Esophagus muscularis mucosa (tissue), 3 donors: ENCODE measurements at regions not wholly inside any gene's neighbourhood (a gene's known extent, or its start where the extent isn't known, plus 50 kb on each side); places are given as distances from the start of the nearest gene placed in this dataset.

Source experiments
- POLR2AphosphoS5 ChIP-seq, 2 donors: sonication (generic); formaldehyde crosslinking; IDR thresholded peaks; one replicate each; pipeline ENCODE4 v1.6.1; 2017; ENCODE audit warnings: antibody characterized with exemption in 2 of 2
- TF ChIP-seq, protein P1 (sequence below), 3 experiments: fragments of 200-600 bp in 2 of 3; fragments of 450-650 bp in 1 of 3; sonication (generic) in 2 of 3; IDR thresholded peaks; one replicate each; pipeline ENCODE4 v1.5.1; 2017 to 2019; ENCODE audit warnings: antibody characterized with exemption in 3 of 3, mild to moderate bottlenecking in 2 of 3, moderate library complexity in 1 of 3

DNA sequence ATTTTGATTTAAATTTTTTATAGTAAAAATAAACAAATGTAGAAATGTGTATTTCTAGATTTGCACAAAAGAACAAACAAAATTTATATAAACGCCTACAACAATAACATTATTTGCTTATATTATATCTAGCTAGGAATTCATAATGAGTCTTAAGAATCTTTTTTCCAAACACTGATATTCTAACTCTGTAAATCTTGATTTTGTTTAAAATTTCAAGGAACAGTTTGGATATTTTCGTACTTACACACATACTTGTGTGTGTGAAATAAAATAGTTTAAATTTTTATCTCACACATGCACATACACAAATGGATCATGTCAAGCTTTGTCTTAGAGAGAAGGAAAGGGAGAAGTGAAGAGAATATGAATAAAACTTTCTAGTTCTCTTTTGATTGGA lies 868.1 kb downstream of the LTN1 start:
- TF ChIP-seq, protein P1, sequence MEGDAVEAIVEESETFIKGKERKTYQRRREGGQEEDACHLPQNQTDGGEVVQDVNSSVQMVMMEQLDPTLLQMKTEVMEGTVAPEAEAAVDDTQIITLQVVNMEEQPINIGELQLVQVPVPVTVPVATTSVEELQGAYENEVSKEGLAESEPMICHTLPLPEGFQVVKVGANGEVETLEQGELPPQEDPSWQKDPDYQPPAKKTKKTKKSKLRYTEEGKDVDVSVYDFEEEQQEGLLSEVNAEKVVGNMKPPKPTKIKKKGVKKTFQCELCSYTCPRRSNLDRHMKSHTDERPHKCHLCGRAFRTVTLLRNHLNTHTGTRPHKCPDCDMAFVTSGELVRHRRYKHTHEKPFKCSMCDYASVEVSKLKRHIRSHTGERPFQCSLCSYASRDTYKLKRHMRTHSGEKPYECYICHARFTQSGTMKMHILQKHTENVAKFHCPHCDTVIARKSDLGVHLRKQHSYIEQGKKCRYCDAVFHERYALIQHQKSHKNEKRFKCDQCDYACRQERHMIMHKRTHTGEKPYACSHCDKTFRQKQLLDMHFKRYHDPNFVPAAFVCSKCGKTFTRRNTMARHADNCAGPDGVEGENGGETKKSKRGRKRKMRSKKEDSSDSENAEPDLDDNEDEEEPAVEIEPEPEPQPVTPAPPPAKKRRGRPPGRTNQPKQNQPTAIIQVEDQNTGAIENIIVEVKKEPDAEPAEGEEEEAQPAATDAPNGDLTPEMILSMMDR (IDR thresholded peaks at IDR 0.05) = no peak
- no peak for TF ChIP-seq POLR2AphosphoS5 (IDR thresholded peaks at IDR 0.05)
